ENCODE measurements at regions not wholly inside any gene's neighbourhood (a gene's known extent, or its start where the extent isn't known, plus 50 kb on each side); places are given as distances from the start of the nearest gene placed in this dataset.

- TF ChIP-seq CTCF (IDR thresholded peaks at IDR 0.05) (no peak), POLR2A (IDR thresholded peaks at IDR 0.05) (no peak)
Measured at GRCh38 chr4:36740796-36741310, 459.4 kb downstream of the DTHD1 start.
